MM.1S (cell line): ENCODE measurements at regions not wholly inside any gene's neighbourhood (a gene's known extent, or its start where the extent isn't known, plus 50 kb on each side); places are given as distances from the start of the nearest gene placed in this dataset.

Experiments used
- EZH2 ChIP-seq: fragments of 300-600 bp; sonication (generic); optimal IDR thresholded peaks from 2 replicates; pipeline ENCODE3; 2017; ENCODE audit warnings: low read depth, mild to moderate bottlenecking, antibody characterized with exemption, low read length, mixed read lengths
- TF ChIP-seq, protein P1 (sequence below): fragments of 300-600 bp; sonication (generic); IDR thresholded peaks from 2 replicates; pipeline ENCODE4 v1.5.1; 2016; ENCODE audit warnings: antibody characterized with exemption, low read length, mixed read lengths

DNA sequence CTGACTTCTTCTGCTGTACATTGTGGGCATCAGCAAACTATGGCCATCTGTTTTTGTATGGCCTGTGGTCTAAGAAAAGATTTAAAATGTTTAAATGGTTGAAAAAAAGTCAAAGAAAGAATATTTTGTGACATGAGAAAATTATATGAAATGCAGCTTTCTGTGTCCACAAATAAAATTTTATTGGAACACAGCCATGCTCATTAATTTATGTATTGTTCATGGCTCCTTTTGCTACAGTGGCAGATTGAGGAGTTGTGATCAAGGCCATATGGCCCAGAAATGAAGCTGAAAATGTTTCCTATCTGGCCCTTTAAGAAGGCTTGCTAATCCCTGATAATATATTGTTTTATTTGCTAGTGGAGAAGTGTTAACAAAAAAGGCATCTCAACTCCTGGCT is 162.0 kb downstream of the SLC4A3 start:
- TF ChIP-seq, protein P1, sequence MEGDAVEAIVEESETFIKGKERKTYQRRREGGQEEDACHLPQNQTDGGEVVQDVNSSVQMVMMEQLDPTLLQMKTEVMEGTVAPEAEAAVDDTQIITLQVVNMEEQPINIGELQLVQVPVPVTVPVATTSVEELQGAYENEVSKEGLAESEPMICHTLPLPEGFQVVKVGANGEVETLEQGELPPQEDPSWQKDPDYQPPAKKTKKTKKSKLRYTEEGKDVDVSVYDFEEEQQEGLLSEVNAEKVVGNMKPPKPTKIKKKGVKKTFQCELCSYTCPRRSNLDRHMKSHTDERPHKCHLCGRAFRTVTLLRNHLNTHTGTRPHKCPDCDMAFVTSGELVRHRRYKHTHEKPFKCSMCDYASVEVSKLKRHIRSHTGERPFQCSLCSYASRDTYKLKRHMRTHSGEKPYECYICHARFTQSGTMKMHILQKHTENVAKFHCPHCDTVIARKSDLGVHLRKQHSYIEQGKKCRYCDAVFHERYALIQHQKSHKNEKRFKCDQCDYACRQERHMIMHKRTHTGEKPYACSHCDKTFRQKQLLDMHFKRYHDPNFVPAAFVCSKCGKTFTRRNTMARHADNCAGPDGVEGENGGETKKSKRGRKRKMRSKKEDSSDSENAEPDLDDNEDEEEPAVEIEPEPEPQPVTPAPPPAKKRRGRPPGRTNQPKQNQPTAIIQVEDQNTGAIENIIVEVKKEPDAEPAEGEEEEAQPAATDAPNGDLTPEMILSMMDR, result no peak
- no peak for TF ChIP-seq EZH2
